Kidney tubule cell (primary cell): ENCODE measurements at regions not wholly inside any gene's neighbourhood (a gene's known extent, or its start where the extent isn't known, plus 50 kb on each side); places are given as distances from the start of the nearest gene placed in this dataset.
"Not testable (repeated sequence)": the region's sequence is repeated elsewhere in the genome, so short reads cannot be mapped to it uniquely, and the experiment has no call there.

Experiments
- DNase-seq: peaks from one replicate; pipeline ENCODE4 v3.0.0-alpha.2; 2018; ENCODE audit warnings: low spot score

DNA sequence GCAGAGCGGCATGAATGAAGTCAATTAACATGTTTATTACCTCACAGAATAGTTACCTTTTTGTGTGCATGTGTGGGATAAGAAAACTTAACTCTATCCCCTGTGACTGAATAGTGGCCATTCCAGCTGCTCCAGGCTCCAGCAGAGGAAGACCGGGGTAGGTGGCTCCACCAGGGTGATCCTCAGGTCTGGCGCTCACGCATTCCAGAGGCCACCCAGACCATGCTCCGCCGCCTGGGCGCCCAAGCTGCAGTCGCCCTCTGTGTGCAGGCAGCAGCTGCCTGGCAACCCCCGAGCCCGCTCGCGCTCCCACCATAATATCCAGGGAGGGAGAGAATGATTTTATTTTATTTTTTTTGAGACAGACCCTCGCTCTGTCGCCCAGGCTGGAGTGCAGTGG is 1474.5 kb upstream of the TPTE start:
- not testable (repeated sequence) for DNase-seq

GRCh38 chr21:9067515-9067914 is 1453.9 kb upstream of the TPTE start:
- not testable (repeated sequence) for DNase-seq

DNA sequence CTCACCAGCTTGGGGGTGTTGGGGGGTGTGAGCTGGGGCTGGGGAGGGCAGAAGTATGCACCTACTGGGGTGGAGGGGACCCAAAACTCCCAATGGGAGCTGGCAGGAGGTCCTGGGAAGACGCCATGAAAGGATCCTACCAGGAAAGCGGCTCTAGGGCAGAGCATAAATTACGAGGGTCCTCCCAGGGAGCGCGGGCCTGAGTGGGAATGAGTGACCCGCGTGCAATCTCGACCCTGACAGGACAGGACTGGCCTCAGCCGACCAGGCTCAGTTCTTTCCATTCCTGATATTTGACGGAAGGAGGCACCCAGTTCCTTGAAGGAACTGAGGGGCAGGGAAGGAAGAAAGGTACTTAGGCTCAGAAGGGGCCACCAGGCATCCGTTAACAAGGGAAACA is 1452.8 kb upstream of the TPTE start:
- DNase-seq: not testable (repeated sequence)

GRCh38 chr21:9070703-9071102 is 1450.7 kb upstream of the TPTE start:
- not testable (repeated sequence) for DNase-seq

DNA sequence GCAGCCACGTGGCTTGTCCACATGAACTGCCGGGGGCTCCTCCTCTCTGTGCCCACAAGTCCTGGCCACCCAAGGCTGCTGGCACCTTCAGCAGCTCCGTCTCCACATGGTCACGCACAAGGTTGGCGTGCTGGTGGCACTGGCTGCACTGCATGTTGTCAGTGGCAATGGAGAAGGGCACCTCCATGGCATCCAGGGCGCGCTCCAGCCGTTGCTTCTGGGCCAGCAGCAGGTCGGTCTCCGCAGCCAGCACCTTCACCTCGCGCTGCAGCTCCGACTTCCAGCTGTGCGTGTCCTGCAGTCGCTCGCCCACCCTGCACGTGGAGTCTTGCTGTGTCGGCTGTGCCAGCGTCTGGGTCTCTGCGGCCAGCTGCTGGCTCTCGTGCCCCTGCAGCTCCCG is 1448.4 kb upstream of the TPTE start:
- DNase-seq: not testable (repeated sequence)

- DNase-seq: not testable (repeated sequence)
Observed at GRCh38 chr21:9074772-9075171, 1446.6 kb upstream of the TPTE start.

DNA sequence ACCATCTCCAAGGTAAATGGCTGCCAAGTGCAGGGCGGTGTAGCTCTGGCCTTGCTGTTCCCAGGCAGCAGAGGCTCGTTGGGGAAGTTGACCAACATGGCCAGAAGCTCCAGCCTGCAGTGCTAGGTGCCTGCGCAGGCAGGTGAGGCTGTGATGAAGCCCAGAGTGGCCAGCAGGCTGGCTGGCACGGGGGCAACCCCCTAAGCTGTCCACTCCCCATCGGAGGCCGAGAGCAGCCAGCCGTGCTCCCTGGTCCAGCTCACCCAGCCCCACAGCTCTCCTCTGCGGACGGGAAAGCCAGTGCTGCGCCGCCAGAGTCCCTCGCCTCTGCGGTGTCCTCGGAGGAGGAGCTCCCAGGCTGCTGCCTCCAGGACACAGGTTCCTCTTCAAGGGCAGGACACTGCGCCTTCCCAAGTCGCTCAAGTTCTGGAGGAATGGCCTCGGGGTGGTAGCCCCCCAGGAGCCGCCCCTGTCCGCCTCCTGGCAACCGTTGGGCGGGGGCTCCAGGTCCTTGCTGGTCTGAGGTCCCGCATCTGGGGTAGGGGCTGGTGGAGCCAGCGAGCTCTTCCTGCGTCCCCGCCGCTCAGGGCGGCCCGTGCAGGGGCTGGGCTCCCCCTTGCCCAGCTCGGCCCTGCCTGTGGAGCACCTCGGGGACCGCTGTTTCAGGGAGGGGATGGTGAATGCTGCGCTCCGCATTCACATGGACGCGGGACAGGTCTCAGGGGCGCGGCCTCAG is 1438.1 kb upstream of the TPTE start:
- DNase-seq: not testable (repeated sequence)

- not testable (repeated sequence) for DNase-seq
Observed at GRCh38 chr21:9086299-9086698, 1435.1 kb upstream of the TPTE start.

DNA sequence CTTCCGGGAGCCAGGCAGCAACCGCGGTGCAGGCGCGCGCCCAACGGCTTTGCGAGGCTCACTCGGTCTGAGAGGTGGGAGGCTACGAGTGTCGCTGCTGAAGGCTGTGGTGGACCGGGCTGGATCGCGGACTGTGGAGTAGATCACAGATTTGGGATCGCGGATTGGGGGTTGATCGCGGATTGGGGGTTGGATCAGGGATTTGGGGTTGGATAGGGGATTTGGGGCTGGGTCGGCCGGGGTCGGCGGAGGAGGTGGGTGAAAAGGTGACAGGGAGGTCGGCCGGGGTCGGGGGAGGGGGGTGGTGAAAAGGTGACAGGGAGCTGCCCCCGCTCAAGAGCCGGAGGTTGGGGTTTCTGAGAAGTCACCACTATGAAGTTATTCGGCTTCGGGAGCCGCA is 1433.6 kb upstream of the TPTE start:
- not testable (repeated sequence) for DNase-seq

GRCh38 chr21:9129741-9130140 is 1391.6 kb upstream of the TPTE start:
- DNase-seq: not testable (repeated sequence)

- DNase-seq: not testable (repeated sequence)
Observed at GRCh38 chr21:9130817-9131216, 1390.6 kb upstream of the TPTE start.
